ENCODE measurements at regions not wholly inside any gene's neighbourhood (a gene's known extent, or its start where the extent isn't known, plus 50 kb on each side); places are given as distances from the start of the nearest gene placed in this dataset.

- TF ChIP-seq MAX (IDR thresholded peaks at IDR 0.05) (no peak), CEBPB (IDR thresholded peaks at IDR 0.05) (no peak), FOXM1 (IDR thresholded peaks at IDR 0.05; ENCODE audit: borderline replicate concordance, low read depth) (no peak), REST (IDR thresholded peaks at IDR 0.05; ENCODE audit: low read depth) (no peak), EP300 (IDR thresholded peaks at IDR 0.05; ENCODE audit: borderline replicate concordance) (no peak), TCF12 (IDR thresholded peaks at IDR 0.05; ENCODE audit: low read depth) (no peak), USF1 (IDR thresholded peaks at IDR 0.05) (no peak), ZBTB7A (IDR thresholded peaks at IDR 0.05; ENCODE audit: low read depth) (no peak), CREB1 (IDR thresholded peaks at IDR 0.05; ENCODE audit: low read depth) (no peak), TAF1 (IDR thresholded peaks at IDR 0.05; ENCODE audit: low read depth) (no peak), NFIC (IDR thresholded peaks at IDR 0.05) (no peak), EGR1 (IDR thresholded peaks at IDR 0.05) (no peak), TEAD4 (IDR thresholded peaks at IDR 0.05) (no peak), RAD21 (IDR thresholded peaks at IDR 0.05; ENCODE audit: low read depth) (no peak), YY1 (IDR thresholded peaks at IDR 0.05; ENCODE audit: low read depth) (no peak)
Measured at GRCh38 chr7:81533426-81533825, 236.4 kb downstream of the HGF start.

GRCh38 chr7:81529785-81530184 lies 240.1 kb downstream of the HGF start:
- no peak for TF ChIP-seq RAD21 (IDR thresholded peaks at IDR 0.05; ENCODE audit: low read depth)
- no peak for TF ChIP-seq CEBPB (IDR thresholded peaks at IDR 0.05)
- no peak for TF ChIP-seq NFIC (IDR thresholded peaks at IDR 0.05)
- no peak for TF ChIP-seq TAF1 (IDR thresholded peaks at IDR 0.05; ENCODE audit: low read depth)
- TF ChIP-seq REST (IDR thresholded peaks at IDR 0.05; ENCODE audit: low read depth): no peak
- TF ChIP-seq EGR1 (IDR thresholded peaks at IDR 0.05): no peak
- TF ChIP-seq FOXM1 (IDR thresholded peaks at IDR 0.05; ENCODE audit: borderline replicate concordance, low read depth): no peak
- no peak for TF ChIP-seq ZBTB7A (IDR thresholded peaks at IDR 0.05; ENCODE audit: low read depth)
- TF ChIP-seq TCF12 (IDR thresholded peaks at IDR 0.05; ENCODE audit: low read depth): no peak

- TF ChIP-seq RAD21 (IDR thresholded peaks at IDR 0.05; ENCODE audit: low read depth): no peak
- no peak for TF ChIP-seq CREB1 (IDR thresholded peaks at IDR 0.05; ENCODE audit: low read depth)
- no peak for TF ChIP-seq TEAD4 (IDR thresholded peaks at IDR 0.05)
- TF ChIP-seq USF1 (IDR thresholded peaks at IDR 0.05): no peak
- no peak for TF ChIP-seq TCF12 (IDR thresholded peaks at IDR 0.05; ENCODE audit: low read depth)
- no peak for TF ChIP-seq MAX (IDR thresholded peaks at IDR 0.05)
- TF ChIP-seq EP300 (IDR thresholded peaks at IDR 0.05; ENCODE audit: borderline replicate concordance): no peak
Measured at GRCh38 chr7:81527651-81528050, 242.2 kb downstream of the HGF start.

DNA sequence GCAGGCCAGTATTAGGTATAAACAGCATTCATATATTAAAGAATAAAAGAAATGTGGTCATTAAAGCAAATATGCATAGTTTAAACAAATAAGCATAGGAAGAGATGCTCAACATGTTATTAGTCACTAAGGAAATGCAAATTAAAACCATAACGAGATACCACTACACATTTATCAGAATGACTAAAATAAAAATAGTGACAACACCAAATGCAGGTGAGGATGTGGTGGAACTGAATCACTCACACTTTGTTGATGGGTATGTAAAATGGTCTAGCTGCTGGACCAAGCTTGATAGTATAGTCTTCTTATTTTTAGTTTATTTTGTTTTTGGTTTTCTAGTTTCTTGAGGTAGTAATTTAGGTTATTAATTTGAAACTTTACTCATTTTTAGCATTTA lies 242.9 kb downstream of the HGF start:
- no peak for TF ChIP-seq TAF1 (IDR thresholded peaks at IDR 0.05; ENCODE audit: low read depth)
- no peak for TF ChIP-seq RAD21 (IDR thresholded peaks at IDR 0.05; ENCODE audit: low read depth)
- TF ChIP-seq FOXM1 (IDR thresholded peaks at IDR 0.05; ENCODE audit: borderline replicate concordance, low read depth): no peak
- TF ChIP-seq MAX (IDR thresholded peaks at IDR 0.05): no peak
- no peak for TF ChIP-seq CREB1 (IDR thresholded peaks at IDR 0.05; ENCODE audit: low read depth)
- no peak for TF ChIP-seq TEAD4 (IDR thresholded peaks at IDR 0.05)
- TF ChIP-seq EP300 (IDR thresholded peaks at IDR 0.05; ENCODE audit: borderline replicate concordance): no peak
- TF ChIP-seq USF1 (IDR thresholded peaks at IDR 0.05): no peak
- no peak for TF ChIP-seq CEBPB (IDR thresholded peaks at IDR 0.05)
- no peak for TF ChIP-seq ZBTB7A (IDR thresholded peaks at IDR 0.05; ENCODE audit: low read depth)
- TF ChIP-seq NFIC (IDR thresholded peaks at IDR 0.05): no peak
- no peak for TF ChIP-seq TCF12 (IDR thresholded peaks at IDR 0.05; ENCODE audit: low read depth)

DNA sequence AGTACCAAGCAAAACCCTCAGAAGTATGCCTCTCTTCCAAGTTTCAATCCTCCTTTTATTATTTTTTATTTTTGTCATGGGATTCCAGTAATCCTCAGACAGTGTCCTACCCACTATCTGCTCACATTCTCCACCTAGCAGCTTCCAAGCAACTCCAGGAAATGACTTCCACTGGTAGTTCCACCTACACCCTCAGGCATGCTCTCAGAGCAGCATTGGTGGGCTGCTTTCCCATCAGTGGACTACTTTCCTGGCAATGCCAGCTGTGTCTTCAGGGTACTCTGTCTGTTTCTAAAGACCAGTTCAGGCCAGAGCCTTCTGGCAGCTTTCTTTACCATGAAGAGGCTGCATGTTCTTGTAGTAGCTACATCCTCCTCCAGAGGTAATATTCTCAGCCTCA lies 244.0 kb downstream of the HGF start:
- no peak for TF ChIP-seq NFIC (IDR thresholded peaks at IDR 0.05)
- TF ChIP-seq TCF12 (IDR thresholded peaks at IDR 0.05; ENCODE audit: low read depth): no peak
- no peak for TF ChIP-seq REST (IDR thresholded peaks at IDR 0.05; ENCODE audit: low read depth)
- no peak for TF ChIP-seq CEBPB (IDR thresholded peaks at IDR 0.05)
- TF ChIP-seq RAD21 (IDR thresholded peaks at IDR 0.05; ENCODE audit: low read depth): no peak
- TF ChIP-seq TAF1 (IDR thresholded peaks at IDR 0.05; ENCODE audit: low read depth): no peak
- TF ChIP-seq CREB1 (IDR thresholded peaks at IDR 0.05; ENCODE audit: low read depth): no peak
- TF ChIP-seq USF1 (IDR thresholded peaks at IDR 0.05): no peak
- TF ChIP-seq EP300 (IDR thresholded peaks at IDR 0.05; ENCODE audit: borderline replicate concordance): no peak
- TF ChIP-seq FOXM1 (IDR thresholded peaks at IDR 0.05; ENCODE audit: borderline replicate concordance, low read depth): no peak

Data from Ishikawa (cell line).